ENCODE measurements at regions not wholly inside any gene's neighbourhood (a gene's known extent, or its start where the extent isn't known, plus 50 kb on each side); places are given as distances from the start of the nearest gene placed in this dataset.
"Not testable (repeated sequence)": the region's sequence is repeated elsewhere in the genome, so short reads cannot be mapped to it uniquely, and the experiment has no call there.

DNA sequence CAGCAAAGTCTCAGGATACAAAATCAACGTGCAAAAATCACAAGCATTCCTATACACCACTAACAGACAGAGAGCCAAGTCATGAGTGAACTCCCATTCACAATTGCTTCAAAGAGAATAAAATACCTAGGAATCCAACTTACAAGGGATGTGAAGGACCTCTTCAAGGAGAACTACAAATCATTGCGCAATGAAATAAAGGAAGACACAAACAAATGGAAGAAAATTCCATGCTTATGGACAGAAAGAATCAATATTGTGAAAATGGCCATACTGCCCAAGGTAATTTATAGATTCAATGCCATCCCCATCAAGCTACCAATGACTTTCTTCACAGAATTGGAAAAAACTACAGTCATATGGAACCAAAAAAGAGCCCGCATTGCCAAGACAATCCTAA lies 179.8 kb upstream of the ANXA10 start:
- H3K36me3 Mint-ChIP-seq; ATAC-seq (replicated peaks); H3K9me3 Mint-ChIP-seq; H3K27me3 Mint-ChIP-seq; H3K4me3 Mint-ChIP-seq; H3K4me1 Mint-ChIP-seq; H3K27ac Mint-ChIP-seq; DNase-seq: not testable (repeated sequence)

DNA sequence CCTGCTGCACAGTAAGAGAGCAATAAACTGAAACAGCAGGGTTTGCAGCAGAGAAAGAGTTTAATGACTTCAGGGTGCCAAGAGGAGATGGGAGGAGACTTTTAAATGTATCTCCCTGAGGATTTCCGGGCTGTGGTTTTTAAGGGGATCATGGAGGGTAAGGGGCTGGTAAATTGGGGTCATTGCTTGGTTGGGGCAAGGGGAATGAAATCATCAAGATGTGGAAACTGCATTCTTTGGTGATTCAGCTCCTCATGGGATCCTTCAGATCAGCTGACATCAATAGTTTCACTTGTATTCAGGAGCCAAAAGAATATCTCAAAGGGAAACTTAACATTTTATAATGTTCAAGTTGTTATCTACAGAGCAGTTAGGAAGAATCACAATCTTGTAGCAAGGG lies 174.3 kb upstream of the ANXA10 start:
- no peak overlapping the region for H3K4me3 Mint-ChIP-seq
- DNase-seq (no peak), ATAC-seq (replicated peaks) (no peak)
- no peaks in the 10 kb centered on the region for H3K36me3 Mint-ChIP-seq
- H3K27ac Mint-ChIP-seq, result no peak overlapping the region
- peaks cover 10% of the 10 kb centered on the region in 2 donors for H3K9me3 Mint-ChIP-seq
- no peaks in the 10 kb centered on the region for H3K27me3 Mint-ChIP-seq
- no peaks in the 10 kb centered on the region for H3K4me1 Mint-ChIP-seq

DNA sequence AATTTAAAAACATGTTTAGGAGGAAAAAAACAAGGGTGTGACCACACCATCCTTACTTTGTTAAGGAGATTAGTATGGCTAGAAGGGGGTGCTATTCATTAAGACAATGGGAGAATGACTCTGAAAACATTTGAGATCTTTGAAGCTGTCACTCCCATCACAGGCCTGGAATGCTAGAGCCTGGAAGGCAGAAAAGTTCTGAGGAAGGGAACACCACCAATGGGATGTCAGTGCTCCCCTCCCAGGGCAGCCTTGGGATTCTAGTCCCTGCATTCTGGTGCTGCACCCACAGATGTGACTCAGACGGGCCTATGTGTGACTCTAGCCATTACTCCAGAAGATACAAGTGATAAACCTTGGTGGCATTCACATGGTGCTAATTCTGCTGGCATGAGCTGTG lies 162.2 kb upstream of the ANXA10 start:
- Mint-ChIP-seq H3K4me3 (no peak overlapping the region), H3K27ac (no peak overlapping the region)
- no peak for ATAC-seq (replicated peaks)

DNA sequence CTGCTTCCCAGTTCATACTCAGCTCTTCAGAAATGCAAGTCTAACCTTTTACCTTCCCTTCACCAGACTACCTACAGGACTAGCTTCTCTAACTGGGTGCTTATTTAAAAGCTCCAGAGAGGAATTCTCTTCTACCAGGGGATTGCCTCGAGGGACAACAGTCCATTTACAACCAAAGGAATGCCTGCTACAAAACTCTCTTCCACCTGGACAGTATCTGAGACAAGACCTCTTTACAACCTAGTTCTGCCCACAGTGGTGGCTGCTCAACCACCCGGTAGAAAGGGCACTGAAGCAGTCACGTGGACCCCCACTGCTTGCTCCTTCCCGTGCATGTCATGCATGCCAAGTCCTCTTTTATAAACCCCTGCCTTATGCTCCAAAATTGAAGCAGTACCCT lies 158.1 kb upstream of the ANXA10 start:
- ATAC-seq (replicated peaks) (no peak), DNase-seq (no peak)
- Mint-ChIP-seq H3K27ac (no peak overlapping the region), H3K4me3 (no peak overlapping the region), H3K27me3 (no peaks in the 10 kb centered on the region), H3K9me3 (no peaks in the 10 kb centered on the region), H3K4me1 (no peaks in the 10 kb centered on the region), H3K36me3 (no peaks in the 10 kb centered on the region)

More for the DNA sequence above, 162.2 kb upstream of the ANXA10 start:
- H3K9me3 Mint-ChIP-seq, result no peaks in the 10 kb centered on the region
- DNase-seq, result no peak
- no peaks in the 10 kb centered on the region for H3K36me3 Mint-ChIP-seq
- H3K27me3 Mint-ChIP-seq, result no peaks in the 10 kb centered on the region
- no peaks in the 10 kb centered on the region for H3K4me1 Mint-ChIP-seq

DNA sequence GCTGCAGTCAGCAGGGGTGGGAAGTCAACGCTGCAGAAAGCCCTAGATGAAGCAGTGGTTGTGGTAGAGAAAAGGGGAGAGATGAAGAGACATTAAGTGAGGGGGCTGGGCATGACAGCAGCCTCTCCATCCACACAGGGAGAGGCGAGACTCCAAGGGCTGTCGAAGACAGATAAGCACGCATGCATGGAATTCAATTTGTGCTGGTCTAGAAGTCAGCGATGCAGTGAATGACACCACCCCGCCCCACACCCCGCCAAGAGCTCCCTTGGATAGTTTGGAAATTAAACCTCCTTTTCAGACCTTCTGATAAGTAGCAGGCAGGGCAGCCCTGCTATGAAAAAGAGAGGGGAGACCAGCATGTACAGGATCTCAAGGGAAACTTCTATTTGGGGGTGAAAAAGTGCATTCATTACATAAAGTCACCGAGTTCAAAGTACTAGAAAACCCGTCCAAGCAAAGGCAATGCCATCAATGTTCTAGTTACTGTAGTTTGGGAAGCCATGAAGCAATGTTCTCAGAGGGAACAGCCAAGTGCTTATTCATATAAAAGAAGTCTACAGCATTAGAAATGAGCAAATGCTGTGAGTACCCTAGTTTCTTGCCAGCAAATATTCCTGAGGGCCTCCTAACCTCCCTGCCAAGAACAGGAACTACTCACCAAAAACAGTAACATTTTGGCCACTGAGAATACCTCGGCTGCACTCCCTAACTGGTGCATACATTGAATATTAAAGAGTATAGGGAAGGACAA lies 152.3 kb upstream of the ANXA10 start:
- Mint-ChIP-seq H3K4me3 (no peak overlapping the region), H3K4me1 (no peaks in the 10 kb centered on the region), H3K27me3 (no peaks in the 10 kb centered on the region), H3K36me3 (no peaks in the 10 kb centered on the region), H3K27ac (no peak overlapping the region), H3K9me3 (peaks cover 0 to 3% of the 10 kb centered on the region in 2 donors)
- DNase-seq, result no peak
- ATAC-seq (replicated peaks), result no peak

DNA sequence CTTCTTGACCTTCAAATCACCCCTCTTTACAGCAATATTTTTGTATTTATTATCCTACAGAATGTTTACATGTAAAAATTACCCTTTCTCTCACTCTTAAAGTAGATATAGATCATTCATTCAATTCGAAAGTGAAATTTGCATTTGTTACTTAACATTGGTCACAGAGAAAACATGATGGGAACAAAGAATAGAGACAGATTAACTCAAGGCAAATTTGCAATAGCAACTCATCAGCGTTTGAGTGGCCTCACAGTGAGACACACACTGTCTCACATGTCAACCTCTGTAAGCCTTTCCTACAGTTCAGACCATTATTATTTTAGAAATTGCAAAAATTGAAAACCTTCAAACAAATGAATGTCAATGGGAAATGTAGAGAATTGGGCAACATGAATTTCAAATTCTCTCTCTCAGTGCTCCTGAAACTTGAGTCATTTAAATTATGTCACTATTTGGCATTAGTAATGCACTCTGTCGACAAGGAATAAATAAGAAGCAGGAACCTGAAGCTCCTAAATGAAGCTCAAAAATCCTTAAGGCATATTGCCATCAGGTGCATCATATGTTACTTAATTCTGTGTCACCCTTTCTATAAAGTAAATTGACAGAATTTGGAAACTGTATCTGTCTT lies 148.3 kb upstream of the ANXA10 start:
- Mint-ChIP-seq H3K4me1 (no peaks in the 10 kb centered on the region), H3K27ac (no peak overlapping the region), H3K4me3 (no peak overlapping the region), H3K36me3 (no peaks in the 10 kb centered on the region), H3K9me3 (peaks cover 0 to 3% of the 10 kb centered on the region in 2 donors), H3K27me3 (no peaks in the 10 kb centered on the region)
- no peak for ATAC-seq (replicated peaks)
- DNase-seq, result no peak

DNA sequence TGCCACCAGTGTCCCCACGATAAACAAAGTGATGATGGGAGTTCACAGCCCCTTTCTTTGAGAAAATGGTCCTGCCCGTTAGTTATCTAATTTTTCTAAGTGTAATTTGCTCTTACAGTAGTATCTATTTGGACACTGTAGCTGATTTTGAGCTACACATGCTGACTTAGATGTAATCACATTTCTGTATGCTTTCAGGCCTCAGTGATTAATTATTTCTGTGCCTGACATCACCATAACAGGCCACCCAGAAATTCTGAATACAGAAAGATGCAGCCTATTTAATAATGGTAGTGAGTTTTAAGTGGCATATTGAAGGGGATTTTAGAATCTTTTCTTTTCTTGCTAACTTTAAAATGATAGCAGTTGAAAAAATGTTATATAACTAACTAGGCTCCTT lies 147.6 kb upstream of the ANXA10 start:
- peaks cover 0 to 3% of the 10 kb centered on the region in 2 donors for H3K9me3 Mint-ChIP-seq
- ATAC-seq (replicated peaks) (no peak), DNase-seq (no peak)
- no peak overlapping the region for H3K27ac Mint-ChIP-seq
- H3K36me3 Mint-ChIP-seq, result no peaks in the 10 kb centered on the region
- no peaks in the 10 kb centered on the region for H3K27me3 Mint-ChIP-seq
- no peak overlapping the region for H3K4me3 Mint-ChIP-seq
- no peaks in the 10 kb centered on the region for H3K4me1 Mint-ChIP-seq

DNA sequence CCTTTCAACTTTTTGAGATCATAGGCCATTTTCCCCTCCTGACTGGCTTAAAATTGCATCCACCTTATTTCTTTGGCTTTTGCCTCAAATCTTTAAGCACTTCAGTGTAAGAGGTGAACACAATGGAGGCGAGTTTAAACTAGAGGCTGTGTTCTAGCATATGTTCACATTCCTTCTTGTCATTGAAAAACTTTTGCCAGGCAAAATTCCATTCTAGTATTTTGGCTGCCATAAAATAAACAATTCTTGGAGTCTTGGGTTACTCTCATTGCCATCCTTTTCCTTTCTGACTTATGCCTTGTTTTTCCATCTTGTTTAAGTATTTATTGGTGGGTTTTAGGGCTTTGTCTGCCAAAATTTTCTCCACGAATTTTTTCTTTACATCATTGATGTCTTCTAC lies 137.3 kb upstream of the ANXA10 start:
- H3K4me1 Mint-ChIP-seq, result no peaks in the 10 kb centered on the region
- peaks cover 21 to 23% of the 10 kb centered on the region in 2 donors for H3K9me3 Mint-ChIP-seq
- no peaks in the 10 kb centered on the region for H3K27me3 Mint-ChIP-seq
- no peak for ATAC-seq (replicated peaks)
- no peaks in the 10 kb centered on the region for H3K36me3 Mint-ChIP-seq
- DNase-seq, result no peak
- no peak overlapping the region for H3K27ac Mint-ChIP-seq
- H3K4me3 Mint-ChIP-seq, result no peak overlapping the region

DNA sequence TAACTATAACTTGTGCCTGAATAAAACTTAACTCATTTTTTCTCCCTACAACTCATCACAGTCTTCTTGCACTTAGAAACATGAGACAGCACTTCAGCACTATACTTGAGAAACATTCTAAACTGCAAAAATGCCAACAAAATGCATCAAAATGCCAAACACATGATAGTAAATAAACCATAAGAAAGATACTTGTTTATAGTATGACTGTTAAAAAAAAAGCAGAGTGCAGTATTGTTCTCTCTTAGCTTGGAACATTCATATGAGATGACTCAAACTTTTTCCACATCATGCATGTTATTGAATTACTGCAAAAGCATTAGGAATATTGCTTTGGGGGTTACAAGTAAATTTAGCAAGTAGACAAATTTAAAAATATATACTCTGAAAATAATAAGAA lies 135.7 kb upstream of the ANXA10 start:
- DNase-seq (no peak), ATAC-seq (replicated peaks) (no peak)
- H3K27ac Mint-ChIP-seq, result no peak overlapping the region
- no peaks in the 10 kb centered on the region for H3K27me3 Mint-ChIP-seq
- H3K9me3 Mint-ChIP-seq, result peaks cover 18 to 19% of the 10 kb centered on the region in 2 donors
- H3K36me3 Mint-ChIP-seq, result no peaks in the 10 kb centered on the region
- H3K4me3 Mint-ChIP-seq, result no peak overlapping the region
- no peaks in the 10 kb centered on the region for H3K4me1 Mint-ChIP-seq

DNA sequence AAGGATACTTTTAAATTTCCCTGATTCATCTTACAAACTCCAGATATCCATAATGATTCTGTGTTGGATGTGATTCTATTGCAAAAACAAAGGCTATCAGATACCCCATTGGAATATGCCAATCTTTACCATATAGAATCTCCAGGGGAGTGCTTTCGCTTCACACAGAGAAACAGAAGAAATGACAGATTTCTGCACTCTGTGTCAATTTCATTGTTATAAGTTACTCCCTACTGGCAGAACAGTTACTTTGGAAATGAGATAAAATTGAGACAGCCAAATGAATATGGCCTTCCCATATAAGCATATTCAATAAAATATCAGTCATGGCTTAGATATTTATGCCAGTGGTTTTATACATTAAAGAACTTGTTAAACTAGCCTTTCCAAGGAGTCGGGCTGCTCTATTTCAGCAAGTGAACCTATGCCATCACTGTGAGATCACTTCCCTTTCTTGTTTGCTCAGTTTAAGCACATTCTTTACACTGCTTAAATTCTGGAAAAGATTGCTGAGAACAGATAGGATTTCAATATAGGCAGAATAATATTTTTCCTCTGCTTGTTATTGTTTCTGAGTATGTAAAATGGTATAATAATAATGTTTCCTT lies 127.5 kb upstream of the ANXA10 start:
- ATAC-seq (replicated peaks) (no peak), DNase-seq (no peak)
- H3K4me1 Mint-ChIP-seq, result no peaks in the 10 kb centered on the region
- H3K4me3 Mint-ChIP-seq, result no peak overlapping the region
- no peaks in the 10 kb centered on the region for H3K36me3 Mint-ChIP-seq
- no peaks in the 10 kb centered on the region for H3K27me3 Mint-ChIP-seq
- no peak overlapping the region for H3K27ac Mint-ChIP-seq
- peaks cover 2 to 4% of the 10 kb centered on the region in 2 donors for H3K9me3 Mint-ChIP-seq

DNA sequence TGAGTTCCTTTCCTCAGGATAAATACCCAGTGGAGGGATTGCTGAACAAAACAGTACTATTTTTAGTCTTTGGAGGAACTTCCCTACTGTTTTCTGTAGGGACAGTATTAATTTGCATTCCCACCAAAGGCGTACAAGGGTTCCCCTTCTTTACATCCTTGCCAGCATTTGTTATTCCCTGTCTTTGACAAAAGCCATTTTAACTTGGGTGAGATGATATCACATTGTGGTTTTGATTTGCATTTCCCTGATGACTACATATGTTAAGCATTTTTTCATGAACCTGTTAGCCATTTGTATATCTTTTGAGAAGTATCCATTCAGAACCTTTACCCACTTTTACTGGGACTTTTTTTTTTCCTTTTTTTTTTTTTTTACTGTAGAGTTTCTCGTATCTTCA lies 126.2 kb upstream of the ANXA10 start:
- DNase-seq, result no peak
- no peak overlapping the region for H3K27ac Mint-ChIP-seq
- no peaks in the 10 kb centered on the region for H3K27me3 Mint-ChIP-seq
- ATAC-seq (replicated peaks), result no peak
- H3K9me3 Mint-ChIP-seq, result peaks cover 0 to 10% of the 10 kb centered on the region in 2 donors
- H3K36me3 Mint-ChIP-seq, result no peaks in the 10 kb centered on the region
- no peaks in the 10 kb centered on the region for H3K4me1 Mint-ChIP-seq
- no peak overlapping the region for H3K4me3 Mint-ChIP-seq

DNA sequence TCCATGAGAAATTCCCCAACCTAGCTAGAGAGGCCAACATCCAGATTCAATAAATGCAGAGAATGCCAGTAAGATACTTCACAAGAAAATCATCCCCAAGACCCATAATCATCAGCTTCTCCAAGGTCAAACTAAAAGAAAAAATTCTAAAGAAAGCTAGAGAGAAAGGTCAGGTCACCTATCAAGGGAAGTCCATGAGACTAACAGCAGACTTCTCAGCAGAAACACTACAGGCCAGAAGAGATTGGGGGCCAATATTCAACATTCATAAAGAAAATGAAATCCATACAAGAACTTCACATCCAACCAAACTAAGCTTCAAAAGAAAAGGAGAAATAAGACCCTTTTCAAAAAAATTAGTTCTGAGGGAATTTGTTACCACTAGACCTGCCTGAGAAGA lies 118.8 kb upstream of the ANXA10 start:
- no peak overlapping the region for H3K4me3 Mint-ChIP-seq
- peaks cover 21 to 36% of the 10 kb centered on the region in 2 donors for H3K9me3 Mint-ChIP-seq
- no peaks in the 10 kb centered on the region for H3K4me1 Mint-ChIP-seq
- no peak overlapping the region for H3K27ac Mint-ChIP-seq
- no peaks in the 10 kb centered on the region for H3K36me3 Mint-ChIP-seq
- no peaks in the 10 kb centered on the region for H3K27me3 Mint-ChIP-seq
- DNase-seq (no peak), ATAC-seq (replicated peaks) (no peak)

DNA sequence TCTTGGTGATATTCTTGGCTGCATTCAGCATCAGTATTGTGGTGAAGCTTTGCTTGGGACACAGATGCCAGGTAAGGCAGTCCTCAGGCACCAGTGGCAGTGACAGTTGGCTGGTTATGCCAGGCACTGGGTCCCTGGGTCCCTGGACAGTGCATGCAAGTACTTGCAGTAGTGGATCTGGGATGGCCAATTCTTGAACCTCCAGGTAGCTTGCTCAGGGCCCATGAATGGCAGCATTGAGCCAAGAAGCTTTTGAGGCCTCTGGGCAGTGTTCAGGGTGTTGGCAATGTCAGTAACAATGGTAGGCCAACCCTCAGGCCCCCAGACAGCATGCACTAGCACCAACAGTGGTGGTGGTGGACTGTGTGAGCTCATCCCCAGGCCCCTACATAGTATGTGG lies 106.8 kb upstream of the ANXA10 start:
- H3K27me3 Mint-ChIP-seq, result no peaks in the 10 kb centered on the region
- no peaks in the 10 kb centered on the region for H3K36me3 Mint-ChIP-seq
- no peaks in the 10 kb centered on the region for H3K4me1 Mint-ChIP-seq
- no peak for ATAC-seq (replicated peaks)
- peaks cover 3 to 19% of the 10 kb centered on the region in 2 donors for H3K9me3 Mint-ChIP-seq
- no peak for DNase-seq
- no peak overlapping the region for H3K27ac Mint-ChIP-seq
- H3K4me3 Mint-ChIP-seq, result no peak overlapping the region

DNA sequence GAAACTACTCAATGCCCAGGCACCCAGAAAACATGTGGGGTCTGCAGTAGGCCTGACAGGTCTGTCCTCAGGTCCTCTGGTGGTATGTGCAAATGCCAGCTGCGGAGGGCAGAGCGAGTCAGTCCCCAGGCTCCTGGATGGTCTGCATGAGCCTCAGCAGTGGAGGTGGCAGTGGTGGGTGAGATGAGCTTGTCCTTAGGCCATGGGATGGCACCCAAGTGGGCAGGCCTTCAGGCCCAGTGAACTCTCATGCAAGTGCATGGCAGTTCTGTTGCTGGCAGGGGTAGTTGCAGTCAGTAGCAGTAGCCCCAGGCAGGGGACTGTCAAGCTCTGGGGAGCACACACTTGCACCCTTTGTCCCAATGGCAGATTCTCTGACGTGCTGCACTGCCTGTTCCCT lies 106.3 kb upstream of the ANXA10 start:
- DNase-seq (no peak), ATAC-seq (replicated peaks) (peak in 1 of 2 donors; percentile 5)
- Mint-ChIP-seq H3K4me3 (no peak overlapping the region), H3K9me3 (peaks cover 3 to 19% of the 10 kb centered on the region in 2 donors), H3K27me3 (no peaks in the 10 kb centered on the region), H3K36me3 (no peaks in the 10 kb centered on the region), H3K4me1 (no peaks in the 10 kb centered on the region), H3K27ac (no peak overlapping the region)

DNA sequence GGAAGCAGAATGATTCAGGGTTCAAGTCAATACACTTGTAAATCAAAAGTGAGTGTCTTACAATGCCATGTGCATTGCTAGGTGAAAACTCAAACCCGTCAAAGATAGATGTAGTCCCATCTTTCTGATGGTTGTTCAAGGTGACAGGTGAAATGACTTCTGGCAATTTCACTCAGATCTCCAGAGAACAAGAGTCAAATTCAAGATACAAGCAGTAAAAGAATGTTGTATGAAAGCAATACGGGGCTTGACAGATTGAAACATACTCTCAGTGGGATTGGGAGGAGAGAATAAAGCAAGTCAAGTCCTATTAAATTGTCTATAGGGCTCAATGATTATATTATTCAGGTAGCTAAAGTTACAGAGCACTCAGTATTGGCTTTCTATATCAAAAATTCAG lies 105.1 kb upstream of the ANXA10 start:
- H3K27ac Mint-ChIP-seq, result no peak overlapping the region
- H3K27me3 Mint-ChIP-seq, result no peaks in the 10 kb centered on the region
- ATAC-seq (replicated peaks) (no peak), DNase-seq (no peak)
- no peaks in the 10 kb centered on the region for H3K4me1 Mint-ChIP-seq
- no peaks in the 10 kb centered on the region for H3K36me3 Mint-ChIP-seq
- peaks cover 3 to 12% of the 10 kb centered on the region in 2 donors for H3K9me3 Mint-ChIP-seq
- H3K4me3 Mint-ChIP-seq, result no peak overlapping the region

Data from stimulated activated naive B cell treated with anti-CD40 and anti-IgM and Interleukin-4, amounts not matched to agents 10 μg/mL and 1 μg/mL and 100 μg/mL, for 72 hours (primary cell).